ENCODE measurements at regions not wholly inside any gene's neighbourhood (a gene's known extent, or its start where the extent isn't known, plus 50 kb on each side); places are given as distances from the start of the nearest gene placed in this dataset.
A peak's percentile ranks its signal among the peaks of the same experiment; 100 is the strongest.

GRCh38 chr2:107700073-107700472 lies 126.6 kb upstream of the RGPD4 start:
- H3K4me2 ChIP-seq, result no peak overlapping the region
- no peak for TF ChIP-seq EZH2 (IDR thresholded peaks at IDR 0.05; ENCODE audit: borderline replicate concordance)
- TF ChIP-seq EZH2phosphoT487 (IDR thresholded peaks at IDR 0.05; ENCODE audit: low read depth, severe bottlenecking, unreplicated experiment), result no peak
- no peak for TF ChIP-seq CTCF (IDR thresholded peaks at IDR 0.05; ENCODE audit: poor library complexity)

GRCh38 chr2:107711941-107712340 lies 114.8 kb upstream of the RGPD4 start:
- Histone ChIP-seq H3K9me3 (ENCODE audit: low read depth) (no peaks in the 10 kb centered on the region), H4K20me1 (ENCODE audit: insufficient read depth, poor library complexity, severe bottlenecking) (no peaks in the 10 kb centered on the region), H3K27ac (no peak overlapping the region), H3K36me3 (replicated peaks; ENCODE audit: insufficient read depth, low read depth) (no peaks in the 10 kb centered on the region), H3K4me3 (no peak overlapping the region), H2AFZ (peak overlapping the region; percentile 37), H3K4me1 (ENCODE audit: insufficient read depth) (no peaks in the 10 kb centered on the region), H3K79me2 (no peaks in the 10 kb centered on the region), H3K27me3 (no peaks in the 10 kb centered on the region), H3K9me2 (replicated peaks; ENCODE audit: insufficient read depth) (no peaks in the 10 kb centered on the region), H3K4me2 (no peak overlapping the region)
- TF ChIP-seq CTCF (IDR thresholded peaks at IDR 0.05; ENCODE audit: poor library complexity), result no peak
- no peak for TF ChIP-seq EZH2phosphoT487 (IDR thresholded peaks at IDR 0.05; ENCODE audit: low read depth, severe bottlenecking, unreplicated experiment)
- no peak for TF ChIP-seq EZH2 (IDR thresholded peaks at IDR 0.05; ENCODE audit: borderline replicate concordance)
- DNase-seq (ENCODE audit: low spot score), result no peak
- WGBS (ENCODE audit: low lambda C conversion rate, missing lambda C conversion rate), result 78% methylated on average over 3 of the region's 3 CpGs

More at GRCh38 chr2:107700073-107700472, 126.6 kb upstream of the RGPD4 start:
- no peaks in the 10 kb centered on the region for H3K36me3 ChIP-seq (replicated peaks; ENCODE audit: insufficient read depth, low read depth)
- H3K27ac ChIP-seq, result no peak overlapping the region
- no peaks in the 10 kb centered on the region for H3K27me3 ChIP-seq
- no peak overlapping the region for H3K4me3 ChIP-seq
- H3K4me1 ChIP-seq (ENCODE audit: insufficient read depth), result no peaks in the 10 kb centered on the region
- H3K79me2 ChIP-seq, result no peaks in the 10 kb centered on the region
- no peak overlapping the region for H2AFZ ChIP-seq
- no peaks in the 10 kb centered on the region for H3K9me2 ChIP-seq (replicated peaks; ENCODE audit: insufficient read depth)
- H3K9me3 ChIP-seq (ENCODE audit: low read depth), result no peaks in the 10 kb centered on the region
- no peak for DNase-seq (ENCODE audit: low spot score)
- 97% methylated on average over 1 of the region's 1 CpG for WGBS (ENCODE audit: low lambda C conversion rate, missing lambda C conversion rate)
- no peaks in the 10 kb centered on the region for H4K20me1 ChIP-seq (ENCODE audit: insufficient read depth, poor library complexity, severe bottlenecking)

GRCh38 chr2:107712857-107713256 lies 113.8 kb upstream of the RGPD4 start:
- TF ChIP-seq EZH2phosphoT487 (IDR thresholded peaks at IDR 0.05; ENCODE audit: low read depth, severe bottlenecking, unreplicated experiment) (no peak), CTCF (IDR thresholded peaks at IDR 0.05; ENCODE audit: poor library complexity) (no peak), EZH2 (IDR thresholded peaks at IDR 0.05; ENCODE audit: borderline replicate concordance) (no peak)
- H3K36me3 ChIP-seq (replicated peaks; ENCODE audit: insufficient read depth, low read depth), result no peaks in the 10 kb centered on the region
- no peak for DNase-seq (ENCODE audit: low spot score)
- H3K4me2 ChIP-seq, result peak overlapping the region; percentile 15
- peak overlapping the region; percentile 37 for H2AFZ ChIP-seq
- H3K9me2 ChIP-seq (replicated peaks; ENCODE audit: insufficient read depth), result no peaks in the 10 kb centered on the region
- H3K27me3 ChIP-seq, result no peaks in the 10 kb centered on the region
- H4K20me1 ChIP-seq (ENCODE audit: insufficient read depth, poor library complexity, severe bottlenecking), result no peaks in the 10 kb centered on the region
- H3K4me1 ChIP-seq (ENCODE audit: insufficient read depth), result no peaks in the 10 kb centered on the region
- H3K4me3 ChIP-seq, result no peak overlapping the region
- no peaks in the 10 kb centered on the region for H3K9me3 ChIP-seq (ENCODE audit: low read depth)
- no peaks in the 10 kb centered on the region for H3K79me2 ChIP-seq
- no peak overlapping the region for H3K27ac ChIP-seq
- 59% methylated on average over 6 of the region's 6 CpGs for WGBS (ENCODE audit: low lambda C conversion rate, missing lambda C conversion rate)

- no peak overlapping the region for H3K27ac ChIP-seq
- H4K20me1 ChIP-seq (ENCODE audit: insufficient read depth, poor library complexity, severe bottlenecking), result no peaks in the 10 kb centered on the region
- TF ChIP-seq EZH2phosphoT487 (IDR thresholded peaks at IDR 0.05; ENCODE audit: low read depth, severe bottlenecking, unreplicated experiment) (no peak), CTCF (IDR thresholded peaks at IDR 0.05; ENCODE audit: poor library complexity) (no peak), EZH2 (IDR thresholded peaks at IDR 0.05; ENCODE audit: borderline replicate concordance) (no peak)
- H3K4me1 ChIP-seq (ENCODE audit: insufficient read depth), result no peaks in the 10 kb centered on the region
- no peak overlapping the region for H2AFZ ChIP-seq
- no peaks in the 10 kb centered on the region for H3K9me2 ChIP-seq (replicated peaks; ENCODE audit: insufficient read depth)
- no peaks in the 10 kb centered on the region for H3K27me3 ChIP-seq
- no peaks in the 10 kb centered on the region for H3K79me2 ChIP-seq
- H3K9me3 ChIP-seq (ENCODE audit: low read depth), result no peaks in the 10 kb centered on the region
- no peak overlapping the region for H3K4me3 ChIP-seq
- no peaks in the 10 kb centered on the region for H3K36me3 ChIP-seq (replicated peaks; ENCODE audit: insufficient read depth, low read depth)
- H3K4me2 ChIP-seq, result no peak overlapping the region
- WGBS (ENCODE audit: low lambda C conversion rate, missing lambda C conversion rate), result 30% methylated on average over 5 of the region's 5 CpGs
- no peak for DNase-seq (ENCODE audit: low spot score)
Measured at GRCh38 chr2:107717661-107718060, 109.0 kb upstream of the RGPD4 start.

Data from hepatocyte (in vitro differentiated cells).